ENCODE measurements at regions not wholly inside any gene's neighbourhood (a gene's known extent, or its start where the extent isn't known, plus 50 kb on each side); places are given as distances from the start of the nearest gene placed in this dataset.

- H3K4me3 ChIP-seq (ENCODE audit: low read depth, low read length) = no peak overlapping the region
- peak; percentile 67 for TF ChIP-seq CTCF (IDR thresholded peaks at IDR 0.05; ENCODE audit: insufficient read depth, low read length)
Observed at GRCh38 chr19:30799865-30800755, 427.9 kb downstream of the ZNF536 start.

DNA sequence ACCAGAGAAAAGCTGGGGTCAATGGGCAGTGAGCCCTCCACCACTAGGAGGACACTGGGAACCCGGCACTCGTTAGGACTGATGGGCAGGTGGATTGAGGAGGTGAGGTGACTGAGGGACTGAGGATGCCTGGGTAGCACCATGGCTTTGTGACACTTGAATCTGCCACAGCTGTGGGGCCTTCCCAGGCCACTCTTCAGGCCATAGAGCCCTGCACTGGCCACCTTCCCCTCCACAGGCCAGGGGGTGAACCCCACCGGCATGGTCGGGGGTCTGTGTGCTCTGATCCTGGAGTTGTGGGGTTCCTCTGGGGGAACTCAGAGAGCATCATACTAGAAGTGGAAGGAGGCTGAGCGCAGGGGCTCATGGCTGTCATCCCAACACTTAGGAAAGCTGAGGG is 423.5 kb downstream of the ZNF536 start:
- no peak for TF ChIP-seq CTCF (IDR thresholded peaks at IDR 0.05; ENCODE audit: insufficient read depth, low read length)
- no peak overlapping the region for H3K4me3 ChIP-seq (ENCODE audit: low read depth, low read length)
- no peak for DNase-seq (ENCODE audit: low read depth)

More at GRCh38 chr19:30799865-30800755, 427.9 kb downstream of the ZNF536 start:
- peak; percentile 2 for DNase-seq (ENCODE audit: low read depth)

DNA sequence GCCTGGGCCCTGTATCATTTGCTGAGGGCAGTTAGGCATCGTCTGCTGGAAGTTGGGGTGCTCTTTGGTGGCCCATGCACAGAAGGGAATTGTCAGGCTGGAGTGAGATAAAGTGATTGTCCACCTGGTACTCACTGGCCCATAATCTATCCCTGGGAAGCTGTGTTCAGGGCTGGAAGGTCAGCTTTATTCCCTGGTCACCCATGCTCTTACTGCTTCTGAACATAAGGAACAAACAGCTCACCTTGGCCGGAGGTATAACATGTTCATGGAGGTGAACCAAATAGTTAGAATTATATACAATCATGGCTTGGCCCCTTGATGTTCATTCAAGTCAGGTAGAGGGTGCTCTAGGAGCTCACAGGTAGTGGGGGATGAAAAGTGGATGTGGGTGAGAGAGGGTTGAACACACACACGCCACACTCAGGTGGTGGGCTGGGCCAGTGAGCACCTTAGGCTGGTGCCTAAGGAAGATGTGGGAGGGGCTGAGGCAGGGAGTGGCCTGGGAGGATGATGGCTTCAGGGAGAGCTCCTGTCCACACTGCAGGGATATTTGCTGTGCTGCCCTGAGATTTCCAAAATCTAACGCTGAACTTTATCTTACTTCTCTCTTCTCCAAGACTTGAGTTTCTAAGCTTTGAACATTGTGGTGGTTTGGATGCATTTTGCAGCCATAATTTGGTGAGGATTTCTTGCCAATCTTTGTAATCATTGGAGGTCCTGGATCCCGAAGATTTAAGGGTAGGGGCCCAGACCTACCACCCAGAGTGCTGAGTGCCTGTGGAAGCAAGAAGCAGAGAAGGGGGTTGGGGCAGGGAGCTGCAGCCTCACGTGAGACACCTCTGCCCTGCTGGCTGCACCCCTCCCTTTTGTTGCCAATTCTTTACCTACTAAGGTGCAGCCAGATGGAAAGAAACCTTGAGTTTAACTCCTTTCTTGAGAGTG is 420.6 kb downstream of the ZNF536 start:
- H3K4me3 ChIP-seq (ENCODE audit: low read depth, low read length) = no peak overlapping the region
- no peak for DNase-seq (ENCODE audit: low read depth)
- no peak for TF ChIP-seq CTCF (IDR thresholded peaks at IDR 0.05; ENCODE audit: insufficient read depth, low read length)

DNA sequence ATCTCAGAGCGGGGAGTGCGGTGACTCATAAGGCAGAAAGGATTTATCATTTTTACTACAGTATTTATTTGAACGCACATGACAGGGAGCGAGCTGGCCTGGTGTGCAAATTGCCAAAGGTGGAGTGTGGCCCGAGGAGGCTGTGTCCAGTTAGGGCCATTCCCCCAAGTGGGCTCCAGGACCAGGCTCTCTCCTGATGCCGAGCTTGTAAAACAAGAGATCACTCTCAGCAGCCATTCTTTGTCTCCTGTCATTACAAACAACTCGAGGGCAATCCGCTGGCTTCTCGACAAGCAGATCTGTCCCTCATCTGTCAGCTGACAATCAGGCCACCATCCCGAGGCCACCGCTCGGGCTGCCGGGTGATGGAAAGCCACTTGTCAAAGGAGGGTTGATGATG is 418.9 kb downstream of the ZNF536 start:
- no peak overlapping the region for H3K4me3 ChIP-seq (ENCODE audit: low read depth, low read length)
- TF ChIP-seq CTCF (IDR thresholded peaks at IDR 0.05; ENCODE audit: insufficient read depth, low read length) = no peak
- DNase-seq (ENCODE audit: low read depth) = no peak

GRCh38 chr19:30790056-30790680 is 418.0 kb downstream of the ZNF536 start:
- no peak for DNase-seq (ENCODE audit: low read depth)
- TF ChIP-seq CTCF (IDR thresholded peaks at IDR 0.05; ENCODE audit: insufficient read depth, low read length) = no peak
- no peak overlapping the region for H3K4me3 ChIP-seq (ENCODE audit: low read depth, low read length)

DNA sequence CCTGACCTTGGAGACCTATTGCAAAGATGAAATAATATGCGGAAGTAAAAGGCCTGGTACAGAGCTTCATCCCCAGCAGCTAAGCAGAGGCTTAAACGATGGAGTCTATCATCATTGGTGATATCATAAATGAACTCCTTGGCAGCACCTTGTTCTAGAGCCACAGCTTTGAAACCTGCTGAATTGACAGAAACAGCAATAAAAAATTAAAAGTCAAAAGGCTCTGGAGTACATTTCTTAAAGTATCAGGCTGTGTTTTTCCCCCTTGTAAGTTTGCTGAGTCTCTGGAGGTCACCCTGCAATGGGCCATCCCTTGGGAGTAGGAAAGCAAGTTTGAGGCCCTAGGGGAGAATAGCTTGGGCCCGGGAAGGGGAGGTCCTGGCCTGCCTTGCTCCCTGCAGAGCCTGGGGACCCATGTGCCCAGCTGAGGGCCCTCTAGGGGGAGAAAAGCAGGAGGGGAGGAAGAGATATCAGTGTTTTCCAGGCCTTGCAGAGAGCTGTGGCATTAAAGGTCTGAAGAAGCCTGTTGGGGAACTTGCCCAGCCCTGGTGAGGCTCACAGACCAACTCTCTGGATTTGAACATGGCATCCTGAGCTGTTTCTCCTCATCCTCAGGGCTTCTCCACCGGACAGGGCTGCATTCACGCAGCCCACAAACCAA is 416.1 kb downstream of the ZNF536 start:
- no peak for TF ChIP-seq CTCF (IDR thresholded peaks at IDR 0.05; ENCODE audit: insufficient read depth, low read length)
- DNase-seq (ENCODE audit: low read depth) = no peak
- H3K4me3 ChIP-seq (ENCODE audit: low read depth, low read length) = no peak overlapping the region

Data from fibroblast of the aortic adventitia (primary cell).